MM.1S (cell line): ENCODE measurements at regions not wholly inside any gene's neighbourhood (a gene's known extent, or its start where the extent isn't known, plus 50 kb on each side); places are given as distances from the start of the nearest gene placed in this dataset.

ENCODE experiments used
- CTCF ChIP-seq: fragments of 300-600 bp; sonication (generic); IDR thresholded peaks from 2 replicates; pipeline ENCODE4 v1.5.1; 2016; ENCODE audit warnings: antibody characterized with exemption, low read length, mixed read lengths
- EZH2 ChIP-seq: fragments of 300-600 bp; sonication (generic); optimal IDR thresholded peaks from 2 replicates; pipeline ENCODE3; 2017; ENCODE audit warnings: low read depth, mild to moderate bottlenecking, antibody characterized with exemption, low read length, mixed read lengths

DNA sequence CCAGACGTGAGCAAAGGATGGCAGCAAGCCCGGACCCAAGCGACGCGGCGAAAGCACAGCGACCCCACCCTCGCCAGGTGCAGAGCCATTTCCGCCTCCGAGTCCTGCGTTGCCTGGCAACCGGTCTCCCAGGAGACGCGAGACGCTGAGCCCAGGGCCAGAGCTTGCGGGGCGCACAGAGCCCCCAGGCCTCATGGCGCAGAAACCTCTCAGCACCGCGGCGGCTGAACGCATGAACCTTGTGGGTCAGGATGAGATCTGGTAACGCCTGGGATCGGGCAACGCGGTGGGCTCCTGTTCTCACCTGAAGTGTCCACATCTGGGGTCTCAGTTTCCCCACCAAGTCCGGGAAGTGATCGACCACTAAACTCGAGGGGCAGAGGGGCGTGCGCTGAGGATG is 77.7 kb downstream of the ANKRD60 start:
- TF ChIP-seq CTCF (no peak), EZH2 (no peak)
